ENCODE measurements at regions not wholly inside any gene's neighbourhood (a gene's known extent, or its start where the extent isn't known, plus 50 kb on each side); places are given as distances from the start of the nearest gene placed in this dataset.

DNA sequence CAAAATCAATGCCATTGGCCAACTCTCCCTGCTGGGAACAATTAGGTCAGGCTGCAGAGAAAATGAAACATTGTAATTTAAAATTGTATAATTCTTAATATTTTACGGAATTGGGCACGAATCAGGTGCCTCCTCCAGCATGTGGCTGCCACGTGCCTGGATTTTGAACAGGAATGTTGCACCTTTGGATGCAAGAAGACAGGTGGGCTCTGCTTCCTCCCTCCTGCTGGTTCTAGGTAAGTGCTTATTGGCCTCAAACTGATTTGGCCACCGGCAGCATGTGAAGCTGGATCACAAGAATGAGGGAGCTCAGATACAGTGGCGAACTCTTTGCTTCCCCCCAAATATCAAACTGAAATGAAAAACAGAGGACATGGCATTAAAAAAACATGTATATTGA lies 1559.9 kb upstream of the FLRT2 start:
- TF ChIP-seq ZNF302 (CRISPR knock-in tag; IDR thresholded peaks at IDR 0.05) (no peak), BHLHE40 (IDR thresholded peaks at IDR 0.05; ENCODE audit: low read depth, low read length) (no peak), EP300 (IDR thresholded peaks at IDR 0.05) (no peak), RAD21 (conservative IDR thresholded peaks at IDR 0.05 in 1 of 2, IDR thresholded peaks at IDR 0.05 in 1 of 2) (no peak), EHF (CRISPR knock-in tag; IDR thresholded peaks at IDR 0.05) (no peak), RFX5 (IDR thresholded peaks at IDR 0.05) (no peak), POLR2A (IDR thresholded peaks at IDR 0.05; ENCODE audit: low read length) (no peak)
- TF ChIP-seq, protein P1, sequence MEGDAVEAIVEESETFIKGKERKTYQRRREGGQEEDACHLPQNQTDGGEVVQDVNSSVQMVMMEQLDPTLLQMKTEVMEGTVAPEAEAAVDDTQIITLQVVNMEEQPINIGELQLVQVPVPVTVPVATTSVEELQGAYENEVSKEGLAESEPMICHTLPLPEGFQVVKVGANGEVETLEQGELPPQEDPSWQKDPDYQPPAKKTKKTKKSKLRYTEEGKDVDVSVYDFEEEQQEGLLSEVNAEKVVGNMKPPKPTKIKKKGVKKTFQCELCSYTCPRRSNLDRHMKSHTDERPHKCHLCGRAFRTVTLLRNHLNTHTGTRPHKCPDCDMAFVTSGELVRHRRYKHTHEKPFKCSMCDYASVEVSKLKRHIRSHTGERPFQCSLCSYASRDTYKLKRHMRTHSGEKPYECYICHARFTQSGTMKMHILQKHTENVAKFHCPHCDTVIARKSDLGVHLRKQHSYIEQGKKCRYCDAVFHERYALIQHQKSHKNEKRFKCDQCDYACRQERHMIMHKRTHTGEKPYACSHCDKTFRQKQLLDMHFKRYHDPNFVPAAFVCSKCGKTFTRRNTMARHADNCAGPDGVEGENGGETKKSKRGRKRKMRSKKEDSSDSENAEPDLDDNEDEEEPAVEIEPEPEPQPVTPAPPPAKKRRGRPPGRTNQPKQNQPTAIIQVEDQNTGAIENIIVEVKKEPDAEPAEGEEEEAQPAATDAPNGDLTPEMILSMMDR (IDR thresholded peaks at IDR 0.05): no peak
- TF ChIP-seq, protein P2, sequence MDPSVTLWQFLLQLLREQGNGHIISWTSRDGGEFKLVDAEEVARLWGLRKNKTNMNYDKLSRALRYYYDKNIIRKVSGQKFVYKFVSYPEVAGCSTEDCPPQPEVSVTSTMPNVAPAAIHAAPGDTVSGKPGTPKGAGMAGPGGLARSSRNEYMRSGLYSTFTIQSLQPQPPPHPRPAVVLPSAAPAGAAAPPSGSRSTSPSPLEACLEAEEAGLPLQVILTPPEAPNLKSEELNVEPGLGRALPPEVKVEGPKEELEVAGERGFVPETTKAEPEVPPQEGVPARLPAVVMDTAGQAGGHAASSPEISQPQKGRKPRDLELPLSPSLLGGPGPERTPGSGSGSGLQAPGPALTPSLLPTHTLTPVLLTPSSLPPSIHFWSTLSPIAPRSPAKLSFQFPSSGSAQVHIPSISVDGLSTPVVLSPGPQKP (IDR thresholded peaks at IDR 0.05; ENCODE audit: low read depth, low read length): no peak
- TF ChIP-seq, protein P3, sequence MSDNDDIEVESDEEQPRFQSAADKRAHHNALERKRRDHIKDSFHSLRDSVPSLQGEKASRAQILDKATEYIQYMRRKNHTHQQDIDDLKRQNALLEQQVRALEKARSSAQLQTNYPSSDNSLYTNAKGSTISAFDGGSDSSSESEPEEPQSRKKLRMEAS (IDR thresholded peaks at IDR 0.05): no peak
- TF ChIP-seq, protein P4, sequence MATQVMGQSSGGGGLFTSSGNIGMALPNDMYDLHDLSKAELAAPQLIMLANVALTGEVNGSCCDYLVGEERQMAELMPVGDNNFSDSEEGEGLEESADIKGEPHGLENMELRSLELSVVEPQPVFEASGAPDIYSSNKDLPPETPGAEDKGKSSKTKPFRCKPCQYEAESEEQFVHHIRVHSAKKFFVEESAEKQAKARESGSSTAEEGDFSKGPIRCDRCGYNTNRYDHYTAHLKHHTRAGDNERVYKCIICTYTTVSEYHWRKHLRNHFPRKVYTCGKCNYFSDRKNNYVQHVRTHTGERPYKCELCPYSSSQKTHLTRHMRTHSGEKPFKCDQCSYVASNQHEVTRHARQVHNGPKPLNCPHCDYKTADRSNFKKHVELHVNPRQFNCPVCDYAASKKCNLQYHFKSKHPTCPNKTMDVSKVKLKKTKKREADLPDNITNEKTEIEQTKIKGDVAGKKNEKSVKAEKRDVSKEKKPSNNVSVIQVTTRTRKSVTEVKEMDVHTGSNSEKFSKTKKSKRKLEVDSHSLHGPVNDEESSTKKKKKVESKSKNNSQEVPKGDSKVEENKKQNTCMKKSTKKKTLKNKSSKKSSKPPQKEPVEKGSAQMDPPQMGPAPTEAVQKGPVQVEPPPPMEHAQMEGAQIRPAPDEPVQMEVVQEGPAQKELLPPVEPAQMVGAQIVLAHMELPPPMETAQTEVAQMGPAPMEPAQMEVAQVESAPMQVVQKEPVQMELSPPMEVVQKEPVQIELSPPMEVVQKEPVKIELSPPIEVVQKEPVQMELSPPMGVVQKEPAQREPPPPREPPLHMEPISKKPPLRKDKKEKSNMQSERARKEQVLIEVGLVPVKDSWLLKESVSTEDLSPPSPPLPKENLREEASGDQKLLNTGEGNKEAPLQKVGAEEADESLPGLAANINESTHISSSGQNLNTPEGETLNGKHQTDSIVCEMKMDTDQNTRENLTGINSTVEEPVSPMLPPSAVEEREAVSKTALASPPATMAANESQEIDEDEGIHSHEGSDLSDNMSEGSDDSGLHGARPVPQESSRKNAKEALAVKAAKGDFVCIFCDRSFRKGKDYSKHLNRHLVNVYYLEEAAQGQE (IDR thresholded peaks at IDR 0.05): no peak
